ENCODE measurements at regions not wholly inside any gene's neighbourhood (a gene's known extent, or its start where the extent isn't known, plus 50 kb on each side); places are given as distances from the start of the nearest gene placed in this dataset.
A peak's percentile ranks its signal among the peaks of the same experiment; 100 is the strongest.

GRCh38 chr14:51448831-51449670, 202.7 kb upstream of the FRMD6 start:
- no peaks in the 10 kb centered on the region for H3K36me3 ChIP-seq
- peaks cover 0 to 16% (median 11%) of the 10 kb centered on the region in 12 donors for H3K4me1 ChIP-seq
- DNase-seq = peak in 4 of 5 donors; percentile 37 to 54 (median 52)
- no peaks in the 10 kb centered on the region for H3K9me3 ChIP-seq
- TF ChIP-seq POLR2A (IDR thresholded peaks at IDR 0.05) = no peak
- TF ChIP-seq, protein P1, sequence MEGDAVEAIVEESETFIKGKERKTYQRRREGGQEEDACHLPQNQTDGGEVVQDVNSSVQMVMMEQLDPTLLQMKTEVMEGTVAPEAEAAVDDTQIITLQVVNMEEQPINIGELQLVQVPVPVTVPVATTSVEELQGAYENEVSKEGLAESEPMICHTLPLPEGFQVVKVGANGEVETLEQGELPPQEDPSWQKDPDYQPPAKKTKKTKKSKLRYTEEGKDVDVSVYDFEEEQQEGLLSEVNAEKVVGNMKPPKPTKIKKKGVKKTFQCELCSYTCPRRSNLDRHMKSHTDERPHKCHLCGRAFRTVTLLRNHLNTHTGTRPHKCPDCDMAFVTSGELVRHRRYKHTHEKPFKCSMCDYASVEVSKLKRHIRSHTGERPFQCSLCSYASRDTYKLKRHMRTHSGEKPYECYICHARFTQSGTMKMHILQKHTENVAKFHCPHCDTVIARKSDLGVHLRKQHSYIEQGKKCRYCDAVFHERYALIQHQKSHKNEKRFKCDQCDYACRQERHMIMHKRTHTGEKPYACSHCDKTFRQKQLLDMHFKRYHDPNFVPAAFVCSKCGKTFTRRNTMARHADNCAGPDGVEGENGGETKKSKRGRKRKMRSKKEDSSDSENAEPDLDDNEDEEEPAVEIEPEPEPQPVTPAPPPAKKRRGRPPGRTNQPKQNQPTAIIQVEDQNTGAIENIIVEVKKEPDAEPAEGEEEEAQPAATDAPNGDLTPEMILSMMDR (IDR thresholded peaks at IDR 0.05) = no peak
- 32 to 68% (median 55%) methylated on average over 2 of the region's 2 CpGs for WGBS, 4 donors
- H3K27ac ChIP-seq = no peak overlapping the region
- intact Hi-C loops (cut with DNase I) = no loop called here
- no peak overlapping the region for H3K4me3 ChIP-seq
- ATAC-seq = peak; percentile 86 to 94 (median 94)
- H3K27me3 ChIP-seq = no peaks in the 10 kb centered on the region

GRCh38 chr14:51449681-51450080, 202.0 kb upstream of the FRMD6 start:
- TF ChIP-seq POLR2A (IDR thresholded peaks at IDR 0.05) = no peak
- TF ChIP-seq, protein P1 (IDR thresholded peaks at IDR 0.05) = no peak
- intact Hi-C loops (cut with DNase I) = no loop called here
- no peak overlapping the region for H3K27ac ChIP-seq

GRCh38 chr14:51451561-51451960, 200.1 kb upstream of the FRMD6 start:
- H3K36me3 ChIP-seq = no peaks in the 10 kb centered on the region
- no peak for ATAC-seq
- H3K27ac ChIP-seq = no peak overlapping the region
- intact Hi-C loops (cut with DNase I) = no loop called here
- peaks cover 0 to 16% (median 11%) of the 10 kb centered on the region in 12 donors for H3K4me1 ChIP-seq
- TF ChIP-seq, protein P1 (IDR thresholded peaks at IDR 0.05) = no peak
- TF ChIP-seq POLR2A (IDR thresholded peaks at IDR 0.05) = no peak
- no peak overlapping the region for H3K4me3 ChIP-seq
- 63 to 69% (median 68%) methylated on average over 4 of the region's 4 CpGs for WGBS, 4 donors
- no peaks in the 10 kb centered on the region for H3K9me3 ChIP-seq
- no peak for DNase-seq
- no peaks in the 10 kb centered on the region for H3K27me3 ChIP-seq

More at GRCh38 chr14:51449681-51450080, 202.0 kb upstream of the FRMD6 start:
- no peaks in the 10 kb centered on the region for H3K27me3 ChIP-seq
- H3K9me3 ChIP-seq = no peaks in the 10 kb centered on the region
- H3K4me1 ChIP-seq = peaks cover 0 to 16% (median 11%) of the 10 kb centered on the region in 12 donors
- DNase-seq (no peak), ATAC-seq (no peak)
- H3K4me3 ChIP-seq = no peak overlapping the region
- no peaks in the 10 kb centered on the region for H3K36me3 ChIP-seq
- 67 to 89% (median 85%) methylated on average over 1 of the region's 1 CpG for WGBS, 4 donors

GRCh38 chr14:51453869-51454268, 197.8 kb upstream of the FRMD6 start:
- TF ChIP-seq, protein P1 (IDR thresholded peaks at IDR 0.05) = no peak
- no peak for TF ChIP-seq POLR2A (IDR thresholded peaks at IDR 0.05)
- H3K27ac ChIP-seq = no peak overlapping the region
- DNase-seq (no peak), ATAC-seq (no peak)
- 92 to 94% (median 92%) methylated on average over 8 of the region's 8 CpGs for WGBS, 4 donors
- H3K4me3 ChIP-seq = no peak overlapping the region
- no peaks in the 10 kb centered on the region for H3K27me3 ChIP-seq
- no peaks in the 10 kb centered on the region for H3K9me3 ChIP-seq
- intact Hi-C loops (cut with DNase I) = no loop called here
- peaks cover 0 to 9% (median 5%) of the 10 kb centered on the region in 12 donors for H3K4me1 ChIP-seq
- no peaks in the 10 kb centered on the region for H3K36me3 ChIP-seq

All from heart left ventricle (tissue), 16 donors.